Neural progenitor cell (in vitro differentiated cells): ENCODE measurements at regions not wholly inside any gene's neighbourhood (a gene's known extent, or its start where the extent isn't known, plus 50 kb on each side); places are given as distances from the start of the nearest gene placed in this dataset.

Experiments used
- CTCF ChIP-seq: fragments of 200-600 bp; sonication (generic); IDR thresholded peaks from 2 replicates; pipeline ENCODE4 v1.5.1; 2017; ENCODE audit warnings: antibody characterized with exemption, mild to moderate bottlenecking
- EZH2 ChIP-seq: fragments of 200-600 bp; sonication (generic); IDR thresholded peaks from 2 replicates; pipeline ENCODE4 v1.6.1; 2017; ENCODE audit warnings: antibody characterized with exemption, mild to moderate bottlenecking, moderate library complexity
- EZH2phosphoT487 ChIP-seq: fragments of 200-600 bp; sonication (generic); IDR thresholded peaks from 2 replicates; pipeline ENCODE4 v1.6.1; 2017; ENCODE audit warnings: antibody characterized with exemption

DNA sequence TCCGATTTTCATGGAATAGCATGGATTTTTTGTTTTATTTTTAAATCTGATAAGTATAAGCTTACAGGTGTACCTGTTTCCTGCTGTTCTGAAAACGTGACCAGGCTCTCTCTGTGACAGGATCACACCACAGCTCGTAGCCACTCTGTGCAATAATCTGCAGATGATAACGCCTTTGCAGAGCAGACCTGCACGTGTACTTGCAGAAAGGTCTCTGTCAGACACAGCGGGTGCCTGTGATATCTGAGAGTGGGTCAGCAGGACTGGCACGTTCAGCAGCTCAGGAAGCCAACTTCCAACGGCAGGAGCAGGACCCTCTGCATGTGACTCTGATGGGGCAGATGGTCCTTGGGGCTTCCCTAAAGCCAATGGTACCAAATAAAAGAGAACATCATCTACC lies 68.6 kb upstream of the HDDC2 start:
- TF ChIP-seq CTCF (no peak), EZH2phosphoT487 (no peak), EZH2 (no peak)
